LNCaP clone FGC (cell line): ENCODE measurements at regions not wholly inside any gene's neighbourhood (a gene's known extent, or its start where the extent isn't known, plus 50 kb on each side); places are given as distances from the start of the nearest gene placed in this dataset.

Source experiments
- DNase-seq: peaks from one replicate; pipeline ENCODE4 v3.0.0-alpha.2; 2011; ENCODE audit warnings: low read depth
- H3K4me3 ChIP-seq: 2 replicates; pipeline ENCODE4 v1.5.1; 2011; ENCODE audit warnings: mild to moderate bottlenecking, low read depth, low read length, control low read depth
- TF ChIP-seq, protein P1 (sequence below): IDR thresholded peaks from 2 replicates; pipeline ENCODE4 v1.5.1; 2012; ENCODE audit warnings: mild to moderate bottlenecking; ENCODE audit not compliant: control insufficient read depth, insufficient read depth; ENCODE audit errors: extremely low read depth

GRCh38 chr13:39879286-39880035 lies 224.0 kb downstream of the COG6 start:
- DNase-seq = no peak
- TF ChIP-seq, protein P1, sequence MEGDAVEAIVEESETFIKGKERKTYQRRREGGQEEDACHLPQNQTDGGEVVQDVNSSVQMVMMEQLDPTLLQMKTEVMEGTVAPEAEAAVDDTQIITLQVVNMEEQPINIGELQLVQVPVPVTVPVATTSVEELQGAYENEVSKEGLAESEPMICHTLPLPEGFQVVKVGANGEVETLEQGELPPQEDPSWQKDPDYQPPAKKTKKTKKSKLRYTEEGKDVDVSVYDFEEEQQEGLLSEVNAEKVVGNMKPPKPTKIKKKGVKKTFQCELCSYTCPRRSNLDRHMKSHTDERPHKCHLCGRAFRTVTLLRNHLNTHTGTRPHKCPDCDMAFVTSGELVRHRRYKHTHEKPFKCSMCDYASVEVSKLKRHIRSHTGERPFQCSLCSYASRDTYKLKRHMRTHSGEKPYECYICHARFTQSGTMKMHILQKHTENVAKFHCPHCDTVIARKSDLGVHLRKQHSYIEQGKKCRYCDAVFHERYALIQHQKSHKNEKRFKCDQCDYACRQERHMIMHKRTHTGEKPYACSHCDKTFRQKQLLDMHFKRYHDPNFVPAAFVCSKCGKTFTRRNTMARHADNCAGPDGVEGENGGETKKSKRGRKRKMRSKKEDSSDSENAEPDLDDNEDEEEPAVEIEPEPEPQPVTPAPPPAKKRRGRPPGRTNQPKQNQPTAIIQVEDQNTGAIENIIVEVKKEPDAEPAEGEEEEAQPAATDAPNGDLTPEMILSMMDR = no peak
- no peak overlapping the region for H3K4me3 ChIP-seq

DNA sequence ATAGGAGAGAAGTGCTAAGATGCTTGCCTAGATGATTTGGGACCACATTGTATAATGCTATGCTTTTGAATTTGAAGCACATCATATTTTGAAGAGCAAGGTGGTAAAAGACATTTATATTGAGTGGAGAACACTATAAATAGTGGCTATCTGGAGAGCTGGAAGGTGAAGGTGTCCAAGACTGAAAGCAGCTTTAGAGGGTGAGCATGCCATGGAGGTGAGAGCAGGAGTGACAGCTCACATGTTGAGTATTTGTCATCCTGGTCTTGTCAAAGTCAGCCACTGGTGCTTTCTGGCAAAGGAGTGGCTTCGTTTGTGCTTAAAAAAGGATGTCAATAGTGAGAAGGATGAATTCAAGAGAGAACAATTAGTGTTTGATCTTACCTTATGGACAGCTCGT lies 225.9 kb downstream of the COG6 start:
- TF ChIP-seq, protein P1 = no peak
- H3K4me3 ChIP-seq = no peak overlapping the region
- DNase-seq = no peak

DNA sequence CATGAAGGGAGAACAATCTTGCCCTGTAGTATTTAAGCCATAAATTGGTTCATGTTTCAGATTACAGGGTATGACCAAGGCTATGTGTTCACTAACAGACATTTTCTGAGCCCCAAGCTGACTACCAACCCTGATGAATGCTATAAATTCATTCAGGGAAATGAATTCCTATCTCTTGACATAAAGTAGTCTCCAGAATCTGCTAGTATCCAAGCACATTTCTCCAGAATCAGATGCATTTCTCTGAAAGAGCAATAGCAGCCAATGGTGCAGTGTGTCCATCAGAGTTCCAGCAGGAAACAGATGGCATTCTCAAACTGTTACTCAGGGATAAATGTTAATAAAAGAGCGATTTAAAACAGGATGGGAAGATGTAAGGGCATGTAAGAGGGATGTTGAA lies 226.4 kb downstream of the COG6 start:
- no peak for DNase-seq
- no peak overlapping the region for H3K4me3 ChIP-seq
- TF ChIP-seq, protein P1 = no peak

DNA sequence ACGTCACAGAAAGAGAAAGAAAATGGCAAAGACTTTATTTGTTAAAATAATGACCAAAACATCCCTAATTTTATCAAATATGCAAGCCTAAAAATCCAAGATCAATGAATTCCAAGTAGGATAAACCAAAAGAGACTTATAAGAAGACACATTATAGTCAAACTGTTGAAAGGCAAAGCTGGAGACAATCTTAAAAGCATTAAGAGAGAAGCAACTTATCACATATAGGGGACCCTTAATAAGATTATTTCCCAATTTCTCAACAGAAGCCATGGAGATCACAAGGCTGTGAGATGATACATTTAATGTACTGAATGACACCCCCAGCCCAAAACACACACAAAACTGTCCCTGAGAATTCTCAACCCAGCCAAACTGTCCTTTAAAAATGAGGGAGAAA lies 228.7 kb downstream of the COG6 start:
- no peak for DNase-seq

GRCh38 chr13:39886336-39886735 lies 230.9 kb downstream of the COG6 start:
- no peak overlapping the region for H3K4me3 ChIP-seq
- TF ChIP-seq, protein P1 = no peak
- no peak for DNase-seq

More for the DNA sequence above, 228.7 kb downstream of the COG6 start:
- H3K4me3 ChIP-seq = no peak overlapping the region
- TF ChIP-seq, protein P1 = no peak

GRCh38 chr13:39887387-39887786 lies 231.9 kb downstream of the COG6 start:
- no peak for DNase-seq
- TF ChIP-seq, protein P1 = no peak

More at GRCh38 chr13:39887387-39887786, 231.9 kb downstream of the COG6 start:
- no peak overlapping the region for H3K4me3 ChIP-seq
